ENCODE measurements at regions not wholly inside any gene's neighbourhood (a gene's known extent, or its start where the extent isn't known, plus 50 kb on each side); places are given as distances from the start of the nearest gene placed in this dataset.
"Not testable (repeated sequence)": the region's sequence is repeated elsewhere in the genome, so short reads cannot be mapped to it uniquely, and the experiment has no call there.

GRCh38 chr4:181825564-181825963 is 417.6 kb upstream of the TENM3 start:
- DNase-seq: no peak
- intact Hi-C loops (cut with DNase I): no loop called here
- no peak for ATAC-seq

- DNase-seq (no peak), ATAC-seq (no peak)
- intact Hi-C loops (cut with DNase I): no loop called here
Measured at GRCh38 chr4:181827246-181827645, 416.0 kb upstream of the TENM3 start.

GRCh38 chr4:181830404-181831035 is 412.7 kb upstream of the TENM3 start:
- intact Hi-C loops (cut with DNase I): no loop called here
- ATAC-seq (no peak), DNase-seq (no peak)

GRCh38 chr4:181834071-181834470 is 409.1 kb upstream of the TENM3 start:
- intact Hi-C loops (cut with DNase I): no loop called here
- no peak for ATAC-seq
- DNase-seq: no peak

GRCh38 chr4:181835348-181835747 is 407.9 kb upstream of the TENM3 start:
- intact Hi-C loops (cut with DNase I): no loop called here
- ATAC-seq (no peak), DNase-seq (no peak)

GRCh38 chr4:181838253-181838652 is 404.9 kb upstream of the TENM3 start:
- no peak for ATAC-seq
- intact Hi-C loops (cut with DNase I): no loop called here
- DNase-seq: no peak

GRCh38 chr4:181843797-181844196 is 399.4 kb upstream of the TENM3 start:
- intact Hi-C loops (cut with DNase I); ATAC-seq: not testable (repeated sequence)

GRCh38 chr4:181845617-181846016 is 397.6 kb upstream of the TENM3 start:
- intact Hi-C loops (cut with DNase I): no loop called here
- no peak for DNase-seq

More at GRCh38 chr4:181843797-181844196, 399.4 kb upstream of the TENM3 start:
- not testable (repeated sequence) for DNase-seq

GRCh38 chr4:181846934-181847333 is 396.3 kb upstream of the TENM3 start:
- intact Hi-C loops (cut with DNase I): no loop called here
- DNase-seq (no peak), ATAC-seq (no peak)

More at GRCh38 chr4:181845617-181846016, 397.6 kb upstream of the TENM3 start:
- no peak for ATAC-seq

GRCh38 chr4:181848357-181848756 is 394.8 kb upstream of the TENM3 start:
- no peak for DNase-seq
- no peak for ATAC-seq
- intact Hi-C loops (cut with DNase I): no loop called here

- intact Hi-C loops (cut with DNase I): no loop called here
- DNase-seq: no peak
- no peak for ATAC-seq
Measured at GRCh38 chr4:181849472-181849871, 393.7 kb upstream of the TENM3 start.

- ATAC-seq: peak in 1 of 2 donors; percentile 66
- intact Hi-C loops (cut with DNase I): no loop called here
- no peak for DNase-seq
Measured at GRCh38 chr4:181853881-181854511, 389.2 kb upstream of the TENM3 start.

- no peak for ATAC-seq
- DNase-seq: no peak
- intact Hi-C loops (cut with DNase I): no loop called here
Measured at GRCh38 chr4:181855307-181855706, 387.9 kb upstream of the TENM3 start.

GRCh38 chr4:181857471-181857870 is 385.7 kb upstream of the TENM3 start:
- intact Hi-C loops (cut with DNase I); ATAC-seq: not testable (repeated sequence)

GRCh38 chr4:181858741-181859140 is 384.5 kb upstream of the TENM3 start:
- ATAC-seq (no peak), DNase-seq (no peak)
- intact Hi-C loops (cut with DNase I): no loop called here

More at GRCh38 chr4:181857471-181857870, 385.7 kb upstream of the TENM3 start:
- DNase-seq: not testable (repeated sequence)

GRCh38 chr4:181859439-181859838 is 383.8 kb upstream of the TENM3 start:
- no peak for DNase-seq
- no peak for ATAC-seq
- intact Hi-C loops (cut with DNase I): no loop called here

GRCh38 chr4:181860157-181860556 is 383.0 kb upstream of the TENM3 start:
- peak; percentile 53 to 86 for ATAC-seq
- no peak for DNase-seq
- intact Hi-C loops (cut with DNase I): no loop called here

- ATAC-seq (peak in 1 of 2 donors; percentile 36), DNase-seq (no peak)
- intact Hi-C loops (cut with DNase I): no loop called here
Measured at GRCh38 chr4:181860668-181861067, 382.5 kb upstream of the TENM3 start.

- no peak for DNase-seq
- intact Hi-C loops (cut with DNase I): no loop called here
- no peak for ATAC-seq
Measured at GRCh38 chr4:181863856-181864255, 379.3 kb upstream of the TENM3 start.

- intact Hi-C loops (cut with DNase I): no loop called here
- ATAC-seq (no peak), DNase-seq (no peak)
Measured at GRCh38 chr4:181870326-181870725, 372.9 kb upstream of the TENM3 start.

GRCh38 chr4:181874602-181875001 is 368.6 kb upstream of the TENM3 start:
- DNase-seq (no peak), ATAC-seq (no peak)
- intact Hi-C loops (cut with DNase I): no loop called here
